Ascending aorta (tissue), 2 donors: ENCODE measurements at regions not wholly inside any gene's neighbourhood (a gene's known extent, or its start where the extent isn't known, plus 50 kb on each side); places are given as distances from the start of the nearest gene placed in this dataset.

Source experiments
- DNase-seq, 2 donors: peaks; one replicate each; pipeline ENCODE4 v3.0.0-alpha.2; 2019; ENCODE audit warnings: low spot score in 2 of 2
- H3K27ac ChIP-seq, 2 donors: fragments of 200-600 bp; sonication (generic); one replicate each; pipeline ENCODE4 v1.5.1; 2016 to 2017; ENCODE audit warnings: mild to moderate bottlenecking in 1 of 2
- H3K27me3 ChIP-seq: fragments of 200-600 bp; sonication (generic); one replicate; pipeline ENCODE4 v1.5.1; 2017
- H3K36me3 ChIP-seq, 2 donors: fragments of 200-600 bp; sonication (generic); one replicate each; pipeline ENCODE4 v1.5.1; 2016
- H3K4me1 ChIP-seq, 2 donors: fragments of 200-600 bp; sonication (generic); one replicate each; pipeline ENCODE4 v1.5.1; 2016 to 2017; ENCODE audit warnings: mild to moderate bottlenecking in 1 of 2
- H3K4me3 ChIP-seq, 2 donors: fragments of 200-600 bp; sonication (generic); one replicate each; pipeline ENCODE4 v1.5.1; 2016 to 2017; ENCODE audit warnings: mild to moderate bottlenecking in 1 of 2
- H3K9me3 ChIP-seq, 2 donors: fragments of 200-600 bp; sonication (generic); one replicate each; pipeline ENCODE4 v1.5.1; 2016
- intact Hi-C: fragments of 100-400 bp; cut with DNase I; formaldehyde crosslinking; loops from one replicate; pipeline ENCODE4 v1.15.1; 2023
- TF ChIP-seq, protein P1 (sequence below), 3 experiments: fragments of 200-600 bp in 2 of 3; fragments of 450-650 bp in 1 of 3; sonication (generic) in 2 of 3; IDR thresholded peaks; one replicate each; pipeline ENCODE4 v1.5.1; 2016 to 2019; ENCODE audit warnings: antibody characterized with exemption in 3 of 3, mild to moderate bottlenecking in 1 of 3, moderate library complexity in 1 of 3

DNA sequence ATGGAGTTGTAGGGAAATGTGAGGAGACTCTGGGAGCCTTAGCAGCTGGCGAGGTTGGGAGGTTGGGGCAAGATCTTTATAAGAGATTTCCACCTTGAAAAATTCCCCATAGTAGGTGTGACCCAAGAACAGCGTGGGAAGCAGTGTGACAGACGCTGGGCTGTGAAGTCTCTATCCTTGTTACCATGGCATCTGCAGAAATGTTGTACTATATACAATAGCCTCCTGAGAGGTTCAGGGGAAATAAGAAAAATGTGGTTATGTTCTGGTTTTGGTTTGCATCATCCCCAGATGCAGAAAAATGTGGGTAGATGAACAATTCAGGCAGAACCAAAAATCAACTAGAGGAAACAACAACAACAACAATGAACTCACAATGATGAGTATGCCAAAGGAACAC lies 498.6 kb downstream of the SH2D4B start:
- Histone ChIP-seq H3K36me3 (no peaks in the 10 kb centered on the region), H3K9me3 (no peaks in the 10 kb centered on the region), H3K4me1 (no peaks in the 10 kb centered on the region), H3K27me3 (no peaks in the 10 kb centered on the region), H3K27ac (no peak overlapping the region), H3K4me3 (no peak overlapping the region)
- DNase-seq: no peak
- TF ChIP-seq, protein P1, sequence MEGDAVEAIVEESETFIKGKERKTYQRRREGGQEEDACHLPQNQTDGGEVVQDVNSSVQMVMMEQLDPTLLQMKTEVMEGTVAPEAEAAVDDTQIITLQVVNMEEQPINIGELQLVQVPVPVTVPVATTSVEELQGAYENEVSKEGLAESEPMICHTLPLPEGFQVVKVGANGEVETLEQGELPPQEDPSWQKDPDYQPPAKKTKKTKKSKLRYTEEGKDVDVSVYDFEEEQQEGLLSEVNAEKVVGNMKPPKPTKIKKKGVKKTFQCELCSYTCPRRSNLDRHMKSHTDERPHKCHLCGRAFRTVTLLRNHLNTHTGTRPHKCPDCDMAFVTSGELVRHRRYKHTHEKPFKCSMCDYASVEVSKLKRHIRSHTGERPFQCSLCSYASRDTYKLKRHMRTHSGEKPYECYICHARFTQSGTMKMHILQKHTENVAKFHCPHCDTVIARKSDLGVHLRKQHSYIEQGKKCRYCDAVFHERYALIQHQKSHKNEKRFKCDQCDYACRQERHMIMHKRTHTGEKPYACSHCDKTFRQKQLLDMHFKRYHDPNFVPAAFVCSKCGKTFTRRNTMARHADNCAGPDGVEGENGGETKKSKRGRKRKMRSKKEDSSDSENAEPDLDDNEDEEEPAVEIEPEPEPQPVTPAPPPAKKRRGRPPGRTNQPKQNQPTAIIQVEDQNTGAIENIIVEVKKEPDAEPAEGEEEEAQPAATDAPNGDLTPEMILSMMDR (IDR thresholded peaks at IDR 0.05): no peak
- intact Hi-C loops: no loop called here

DNA sequence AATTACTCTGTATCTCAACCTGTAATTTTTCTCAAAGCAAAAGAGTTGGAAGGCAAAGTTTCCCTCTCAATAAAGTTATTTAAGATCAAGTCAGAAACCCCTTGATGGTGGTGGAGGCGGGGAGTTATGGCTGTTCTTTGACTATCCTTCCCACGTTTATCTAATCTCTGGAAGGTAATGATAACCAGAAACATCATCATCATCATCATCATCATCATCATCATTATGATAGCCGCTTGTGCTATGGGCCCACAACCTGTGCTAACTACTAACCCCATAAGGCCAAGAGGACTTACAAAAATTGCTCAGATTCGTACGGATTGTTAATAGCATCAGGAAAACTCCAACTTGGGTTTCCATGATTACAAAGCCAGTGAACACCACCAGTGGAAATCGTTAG lies 502.3 kb downstream of the SH2D4B start:
- intact Hi-C loops: no loop called here

DNA sequence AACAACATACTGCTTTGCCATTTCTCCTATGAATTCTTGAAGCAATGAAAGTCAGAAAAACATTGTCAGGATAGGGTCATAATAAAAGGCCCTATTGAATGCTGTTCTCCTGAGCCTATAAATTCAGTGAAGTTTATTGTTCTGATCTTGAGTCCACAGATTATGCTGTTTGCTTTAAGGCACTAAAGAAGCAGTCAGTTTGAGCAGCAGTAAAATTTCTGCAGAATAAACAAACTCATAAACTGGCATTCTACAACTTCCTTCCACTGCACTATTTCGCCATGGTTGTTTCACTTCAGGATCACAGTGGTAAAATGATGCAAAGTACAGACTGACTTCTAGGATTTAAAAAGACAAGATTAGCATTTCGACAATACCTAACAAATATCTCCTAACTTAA lies 503.2 kb downstream of the SH2D4B start:
- no peaks in the 10 kb centered on the region for H3K4me1 ChIP-seq
- no peaks in the 10 kb centered on the region for H3K36me3 ChIP-seq
- H3K27ac ChIP-seq: no peak overlapping the region
- H3K4me3 ChIP-seq: no peak overlapping the region
- intact Hi-C loops: no loop called here
- TF ChIP-seq, protein P1 (IDR thresholded peaks at IDR 0.05): no peak
- no peaks in the 10 kb centered on the region for H3K9me3 ChIP-seq
- H3K27me3 ChIP-seq: no peaks in the 10 kb centered on the region
- DNase-seq: no peak

More for the DNA sequence above, 502.3 kb downstream of the SH2D4B start:
- TF ChIP-seq, protein P1 (IDR thresholded peaks at IDR 0.05): no peak
- Histone ChIP-seq H3K27me3 (no peaks in the 10 kb centered on the region), H3K4me1 (no peaks in the 10 kb centered on the region), H3K27ac (no peak overlapping the region), H3K9me3 (no peaks in the 10 kb centered on the region), H3K36me3 (no peaks in the 10 kb centered on the region), H3K4me3 (no peak overlapping the region)
- no peak for DNase-seq

DNA sequence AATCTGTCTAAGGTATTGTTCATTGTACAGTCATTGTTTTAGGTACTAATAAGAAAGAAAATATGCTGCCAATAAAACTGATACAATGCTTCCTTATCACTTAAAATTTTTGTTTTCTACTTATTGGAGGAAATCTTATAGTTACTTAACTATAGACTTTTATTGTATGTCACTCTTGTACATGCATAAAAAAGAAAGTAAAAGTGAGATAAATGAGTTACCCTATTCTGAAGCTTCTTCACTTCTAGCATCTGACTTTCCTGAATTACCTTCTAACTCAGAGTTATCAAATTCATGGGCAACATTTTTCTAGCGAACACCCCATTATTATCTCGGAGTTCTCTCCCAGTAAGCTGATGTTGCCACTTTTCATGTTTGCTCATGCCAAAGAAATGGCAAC lies 504.9 kb downstream of the SH2D4B start:
- TF ChIP-seq, protein P1 (IDR thresholded peaks at IDR 0.05): no peak
- Histone ChIP-seq H3K27me3 (no peaks in the 10 kb centered on the region), H3K36me3 (no peaks in the 10 kb centered on the region), H3K4me3 (no peak overlapping the region), H3K4me1 (no peaks in the 10 kb centered on the region), H3K27ac (no peak overlapping the region), H3K9me3 (no peaks in the 10 kb centered on the region)
- intact Hi-C loops: no loop called here
- no peak for DNase-seq

DNA sequence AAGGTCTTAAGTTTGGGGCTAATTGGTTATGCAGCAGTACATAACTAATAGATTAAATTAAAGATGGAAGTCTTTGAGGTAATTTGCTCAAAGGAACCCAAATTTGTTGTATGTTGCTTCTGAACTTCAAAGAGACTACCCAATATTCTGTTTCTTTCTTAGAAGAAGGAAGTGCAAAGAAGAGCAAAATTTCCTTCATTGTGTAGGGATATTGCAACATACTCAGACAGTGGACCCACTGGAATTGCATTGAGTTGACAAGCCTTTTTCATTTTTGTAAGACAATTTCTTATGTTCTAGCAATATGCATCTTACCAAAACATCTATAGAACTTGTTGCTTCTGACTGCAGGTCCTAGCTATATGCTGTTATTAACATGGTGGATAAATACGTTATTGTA lies 527.8 kb downstream of the SH2D4B start:
- H3K27ac ChIP-seq: no peak overlapping the region
- H3K4me1 ChIP-seq: no peaks in the 10 kb centered on the region
- H3K27me3 ChIP-seq: no peaks in the 10 kb centered on the region
- H3K9me3 ChIP-seq: no peaks in the 10 kb centered on the region
- H3K4me3 ChIP-seq: no peak overlapping the region
- DNase-seq: no peak
- H3K36me3 ChIP-seq: no peaks in the 10 kb centered on the region
- intact Hi-C loops: no loop called here
- TF ChIP-seq, protein P1 (IDR thresholded peaks at IDR 0.05): no peak

DNA sequence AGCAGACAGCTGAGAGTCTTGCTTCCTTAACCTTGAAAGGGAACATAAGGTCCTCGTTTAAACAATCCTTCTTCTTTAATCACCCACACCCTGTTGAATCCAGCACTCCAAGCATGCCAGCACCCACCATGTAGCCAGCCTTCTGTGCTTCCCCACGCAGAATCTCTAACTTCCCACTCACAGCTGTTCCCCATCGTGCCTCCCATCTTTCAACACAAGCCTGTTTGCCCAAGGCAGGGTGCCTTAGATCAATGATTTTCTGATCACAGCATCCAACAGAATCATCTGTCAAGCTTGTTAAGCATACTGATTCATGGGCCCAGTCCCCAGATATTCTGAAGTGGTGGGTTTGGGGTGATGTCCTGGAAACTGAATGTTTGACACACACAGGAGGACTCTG lies 530.8 kb downstream of the SH2D4B start:
- Histone ChIP-seq H3K4me1 (no peaks in the 10 kb centered on the region), H3K4me3 (no peak overlapping the region), H3K36me3 (no peaks in the 10 kb centered on the region), H3K27me3 (no peaks in the 10 kb centered on the region), H3K27ac (no peak overlapping the region), H3K9me3 (no peaks in the 10 kb centered on the region)
- intact Hi-C loops: no loop called here
- no peak for DNase-seq
- TF ChIP-seq, protein P1 (IDR thresholded peaks at IDR 0.05): no peak
